Fibroblast of lung (primary cell): ENCODE measurements at regions not wholly inside any gene's neighbourhood (a gene's known extent, or its start where the extent isn't known, plus 50 kb on each side); places are given as distances from the start of the nearest gene placed in this dataset.
A peak's percentile ranks its signal among the peaks of the same experiment; 100 is the strongest.

Experiments used
- DNase-seq, 2 donors: peaks; one replicate each; pipeline versions ENCODE4 v3.0.0 to v3.0.0-alpha.2; 2010; ENCODE audit warnings: low read depth in 2 of 2
- H2AFZ ChIP-seq: 2 replicates; pipeline ENCODE4 v1.5.1; 2012; ENCODE audit warnings: low read length, control low read depth, inconsistent platforms
- H3K27ac ChIP-seq: 2 replicates; pipeline ENCODE4 v1.5.1; 2011; ENCODE audit warnings: low read length, control low read depth; ENCODE audit not compliant: insufficient read depth
- H3K27me3 ChIP-seq: 2 replicates; pipeline ENCODE4 v1.5.1; 2011; ENCODE audit warnings: mild to moderate bottlenecking, low read length; ENCODE audit not compliant: control insufficient read depth, insufficient read depth
- H3K36me3 ChIP-seq: 2 replicates; pipeline ENCODE4 v1.5.1; 2011; ENCODE audit warnings: low read length; ENCODE audit not compliant: control insufficient read depth, insufficient read depth
- H3K4me1 ChIP-seq: 2 replicates; pipeline ENCODE4 v1.5.1; 2011; ENCODE audit warnings: low read length; ENCODE audit not compliant: control insufficient read depth, insufficient read depth; ENCODE audit errors: extremely low read depth
- H3K4me2 ChIP-seq: 2 replicates; pipeline ENCODE4 v1.5.1; 2011; ENCODE audit warnings: low read length, control low read depth; ENCODE audit not compliant: insufficient read depth; ENCODE audit errors: extremely low read depth
- H3K4me3 ChIP-seq, 4 experiments: fragments of 200-600 bp in 1 of 4; sonication (generic) in 1 of 4; replicated peaks in 1 of 4; 2 replicates each; pipeline ENCODE4 v1.5.1; 2011 to 2016; ENCODE audit warnings: low read length in 4 of 4, low read depth in 3 of 4, mild to moderate bottlenecking in 3 of 4, control low read depth in 2 of 4, inconsistent platforms in 1 of 4, mixed read lengths in 1 of 4; ENCODE audit not compliant: insufficient read depth in 1 of 4; ENCODE audit errors: control extremely low read depth in 1 of 4
- H3K79me2 ChIP-seq: 2 replicates; pipeline ENCODE4 v1.5.1; 2012; ENCODE audit warnings: mild to moderate bottlenecking, low read length, inconsistent platforms; ENCODE audit not compliant: control insufficient read depth, insufficient read depth
- H3K9ac ChIP-seq: 2 replicates; pipeline ENCODE4 v1.5.1; 2011; ENCODE audit warnings: mild to moderate bottlenecking, low read length, control low read depth; ENCODE audit not compliant: insufficient read depth
- H3K9me3 ChIP-seq: 2 replicates; pipeline ENCODE4 v1.5.1; 2012; ENCODE audit warnings: low read depth, low read length; ENCODE audit not compliant: control insufficient read depth, insufficient read depth
- H4K20me1 ChIP-seq: 2 replicates; pipeline ENCODE4 v1.5.1; 2011; ENCODE audit warnings: low read length; ENCODE audit not compliant: control insufficient read depth, insufficient read depth; ENCODE audit errors: extremely low read depth
- EZH2 ChIP-seq: IDR thresholded peaks from 2 replicates; pipeline ENCODE4 v1.5.1; 2012; ENCODE audit warnings: low read length, control low read depth, mild to moderate bottlenecking; ENCODE audit errors: missing control alignments
- TF ChIP-seq, protein P1 (sequence below), 2 donors: IDR thresholded peaks in 1 of 2; conservative IDR thresholded peaks in 1 of 2; 1 replicate in 1 of 2; 2 replicates in 1 of 2; pipeline ENCODE4 v1.5.1; 2011 to 2012; ENCODE audit warnings: low read length in 2 of 2, control low read depth in 1 of 2, inconsistent platforms in 1 of 2, low read depth in 1 of 2, mild to moderate bottlenecking in 1 of 2

DNA sequence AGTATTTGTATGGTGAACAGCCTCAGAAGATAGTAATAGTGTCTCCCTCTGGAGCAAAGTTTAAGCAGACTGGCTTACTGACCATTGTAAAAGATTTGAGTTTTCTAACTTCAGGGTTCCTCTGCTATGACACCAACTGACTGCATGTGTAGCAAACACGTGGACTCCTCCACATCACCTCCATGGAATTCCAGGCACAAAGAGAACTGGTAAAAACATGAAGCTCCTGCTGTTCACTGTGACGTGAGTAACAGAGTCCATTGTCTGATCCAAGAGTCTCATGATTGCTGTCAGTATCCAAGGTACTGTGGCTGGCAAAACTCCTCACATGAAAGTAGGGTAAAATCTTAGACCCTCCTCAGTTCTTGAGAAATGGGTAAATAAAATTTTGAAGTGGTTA lies 107.6 kb upstream of the FAM9B start:
- no peak overlapping the region for H2AFZ ChIP-seq
- no peak overlapping the region for H3K27ac ChIP-seq
- no peaks in the 10 kb centered on the region for H3K36me3 ChIP-seq
- H3K27me3 ChIP-seq: no peaks in the 10 kb centered on the region
- H3K4me2 ChIP-seq: no peak overlapping the region
- H3K79me2 ChIP-seq: no peaks in the 10 kb centered on the region
- H3K9ac ChIP-seq: no peak overlapping the region
- TF ChIP-seq, protein P1, sequence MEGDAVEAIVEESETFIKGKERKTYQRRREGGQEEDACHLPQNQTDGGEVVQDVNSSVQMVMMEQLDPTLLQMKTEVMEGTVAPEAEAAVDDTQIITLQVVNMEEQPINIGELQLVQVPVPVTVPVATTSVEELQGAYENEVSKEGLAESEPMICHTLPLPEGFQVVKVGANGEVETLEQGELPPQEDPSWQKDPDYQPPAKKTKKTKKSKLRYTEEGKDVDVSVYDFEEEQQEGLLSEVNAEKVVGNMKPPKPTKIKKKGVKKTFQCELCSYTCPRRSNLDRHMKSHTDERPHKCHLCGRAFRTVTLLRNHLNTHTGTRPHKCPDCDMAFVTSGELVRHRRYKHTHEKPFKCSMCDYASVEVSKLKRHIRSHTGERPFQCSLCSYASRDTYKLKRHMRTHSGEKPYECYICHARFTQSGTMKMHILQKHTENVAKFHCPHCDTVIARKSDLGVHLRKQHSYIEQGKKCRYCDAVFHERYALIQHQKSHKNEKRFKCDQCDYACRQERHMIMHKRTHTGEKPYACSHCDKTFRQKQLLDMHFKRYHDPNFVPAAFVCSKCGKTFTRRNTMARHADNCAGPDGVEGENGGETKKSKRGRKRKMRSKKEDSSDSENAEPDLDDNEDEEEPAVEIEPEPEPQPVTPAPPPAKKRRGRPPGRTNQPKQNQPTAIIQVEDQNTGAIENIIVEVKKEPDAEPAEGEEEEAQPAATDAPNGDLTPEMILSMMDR (conservative IDR thresholded peaks at IDR 0.05 in 1 of 2, IDR thresholded peaks at IDR 0.05 in 1 of 2; ENCODE audit: low read depth in 1 of 2, low read length in 2 of 2): no peak
- no peak for TF ChIP-seq EZH2
- no peaks in the 10 kb centered on the region for H4K20me1 ChIP-seq
- no peaks in the 10 kb centered on the region for H3K9me3 ChIP-seq
- peak; percentile 34 to 79 for DNase-seq
- no peaks in the 10 kb centered on the region for H3K4me1 ChIP-seq
- H3K4me3 ChIP-seq: no peak overlapping the region

DNA sequence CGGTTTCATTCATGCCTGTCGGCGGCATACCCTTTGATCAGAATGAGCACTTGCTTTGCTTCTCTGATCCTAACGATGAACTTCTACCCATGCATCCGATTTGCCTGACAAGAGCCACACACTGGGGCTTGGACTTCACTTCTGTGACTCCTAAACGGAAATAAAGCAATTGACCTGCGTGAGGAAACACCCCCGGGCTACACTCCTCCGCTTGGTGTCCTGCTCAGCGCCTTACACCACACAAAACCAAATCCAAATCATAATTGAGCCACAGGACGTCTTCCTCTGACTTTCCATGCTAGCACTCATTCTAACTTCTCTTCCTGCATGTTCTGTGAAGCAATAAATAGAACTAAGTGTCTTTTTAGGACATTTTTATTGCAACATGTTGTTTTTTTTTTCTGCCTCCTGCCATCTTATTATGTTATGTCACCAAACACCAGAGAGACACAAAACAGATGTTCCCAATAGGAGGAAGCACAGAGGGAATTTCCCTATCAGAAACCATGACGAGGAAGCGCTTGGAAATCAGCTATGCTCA lies 110.8 kb upstream of the FAM9B start:
- Histone ChIP-seq H3K36me3 (no peaks in the 10 kb centered on the region), H3K27me3 (no peaks in the 10 kb centered on the region), H3K79me2 (no peaks in the 10 kb centered on the region), H3K9me3 (no peaks in the 10 kb centered on the region), H3K4me2 (no peak overlapping the region), H3K27ac (no peak overlapping the region), H3K4me3 (no peak overlapping the region), H4K20me1 (no peaks in the 10 kb centered on the region), H3K9ac (no peak overlapping the region), H2AFZ (no peak overlapping the region), H3K4me1 (peaks cover 2% of the 10 kb centered on the region)
- peak in 1 of 2 donors; percentile 31 for DNase-seq
- no peak for TF ChIP-seq EZH2
- TF ChIP-seq, protein P1 (conservative IDR thresholded peaks at IDR 0.05 in 1 of 2, IDR thresholded peaks at IDR 0.05 in 1 of 2; ENCODE audit: low read depth in 1 of 2, low read length in 2 of 2): no peak

DNA sequence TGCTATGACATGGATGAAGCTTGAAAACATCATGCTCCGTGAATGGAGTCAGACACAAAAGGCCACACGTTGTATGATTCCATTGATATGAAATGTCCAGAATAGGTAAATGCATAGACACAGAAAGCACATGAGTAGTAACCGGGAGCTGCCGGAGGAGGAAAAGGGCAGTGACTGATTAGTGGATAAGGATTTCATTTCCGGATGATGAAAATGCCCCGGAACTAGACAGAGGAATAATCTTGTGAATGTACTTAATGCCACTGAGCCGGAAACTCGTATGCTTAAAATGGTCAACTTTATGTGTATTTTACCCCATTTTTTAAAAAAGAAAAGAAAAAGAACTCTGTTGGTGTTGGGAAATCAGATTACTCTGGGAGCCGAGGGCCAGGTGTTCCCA lies 112.7 kb upstream of the FAM9B start:
- Histone ChIP-seq H3K9ac (no peak overlapping the region), H4K20me1 (no peaks in the 10 kb centered on the region), H3K4me2 (no peak overlapping the region), H2AFZ (no peak overlapping the region), H3K36me3 (no peaks in the 10 kb centered on the region), H3K4me1 (peaks cover 2% of the 10 kb centered on the region), H3K9me3 (no peaks in the 10 kb centered on the region), H3K27me3 (no peaks in the 10 kb centered on the region), H3K4me3 (no peak overlapping the region), H3K27ac (no peak overlapping the region), H3K79me2 (no peaks in the 10 kb centered on the region)
- no peak for DNase-seq
- no peak for TF ChIP-seq EZH2
- TF ChIP-seq, protein P1 (conservative IDR thresholded peaks at IDR 0.05 in 1 of 2, IDR thresholded peaks at IDR 0.05 in 1 of 2; ENCODE audit: low read depth in 1 of 2, low read length in 2 of 2): no peak
